GM06990 (cell line): ENCODE measurements at regions not wholly inside any gene's neighbourhood (a gene's known extent, or its start where the extent isn't known, plus 50 kb on each side); places are given as distances from the start of the nearest gene placed in this dataset.

Experiments used
- DNase-seq: peaks from one replicate; pipeline ENCODE4 v3.0.0-alpha.2; 2011; ENCODE audit not compliant: insufficient read length; ENCODE audit errors: extremely low read depth
- H3K27me3 ChIP-seq: replicated peaks from 2 replicates; pipeline ENCODE4 v1.6.0; 2011; ENCODE audit warnings: low read length; ENCODE audit not compliant: control insufficient read depth, insufficient read depth
- H3K36me3 ChIP-seq: 2 replicates; pipeline ENCODE4 v1.5.1; 2011; ENCODE audit warnings: low read length; ENCODE audit not compliant: control insufficient read depth, insufficient read depth
- H3K4me3 ChIP-seq: replicated peaks from 2 replicates; pipeline ENCODE4 v1.5.1; 2011; ENCODE audit warnings: low read depth, mild to moderate bottlenecking, control low read depth, low read length
- TF ChIP-seq, protein P1 (sequence below): IDR thresholded peaks from 2 replicates; pipeline ENCODE4 v1.5.1; 2011; ENCODE audit warnings: low read length, control low read depth, mild to moderate bottlenecking, inconsistent platforms; ENCODE audit not compliant: insufficient read depth, poor library complexity, severe bottlenecking

DNA sequence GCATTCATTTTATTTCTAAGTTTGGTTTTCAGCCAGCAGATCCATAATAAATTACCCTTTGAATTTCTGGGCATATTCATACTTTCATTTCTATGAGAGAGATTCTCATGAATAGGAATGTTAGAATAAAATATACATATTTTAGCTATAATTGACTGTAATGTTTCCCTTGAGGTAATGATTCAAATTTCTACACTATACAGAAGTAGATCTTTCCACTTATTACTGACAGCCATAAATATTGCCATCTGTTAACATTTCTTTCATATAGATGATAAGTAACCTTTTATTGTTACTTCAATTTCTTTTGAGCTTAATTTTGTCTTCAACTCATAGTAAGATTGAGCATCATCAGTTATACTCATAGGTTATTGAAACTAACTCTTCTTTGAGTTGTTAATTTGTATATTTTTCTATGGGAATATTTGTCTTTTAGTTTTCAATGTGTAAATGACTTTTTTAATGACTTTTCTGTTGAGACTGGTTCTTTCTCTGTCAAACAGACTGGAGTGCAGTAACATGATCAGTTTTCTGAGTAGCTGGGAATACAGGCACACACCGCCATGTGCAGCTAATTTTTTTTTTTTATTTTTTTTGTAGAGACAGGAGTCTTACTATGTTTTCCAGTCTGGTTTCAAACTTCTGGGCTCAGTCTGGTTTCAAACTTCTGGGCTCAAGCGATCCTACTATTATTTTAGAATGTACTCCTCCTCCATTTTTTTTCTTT is 991.6 kb downstream of the SLC6A15 start:
- DNase-seq, result no peak
- H3K4me3 ChIP-seq, result no peak overlapping the region
- no peaks in the 10 kb centered on the region for H3K27me3 ChIP-seq
- TF ChIP-seq, protein P1, sequence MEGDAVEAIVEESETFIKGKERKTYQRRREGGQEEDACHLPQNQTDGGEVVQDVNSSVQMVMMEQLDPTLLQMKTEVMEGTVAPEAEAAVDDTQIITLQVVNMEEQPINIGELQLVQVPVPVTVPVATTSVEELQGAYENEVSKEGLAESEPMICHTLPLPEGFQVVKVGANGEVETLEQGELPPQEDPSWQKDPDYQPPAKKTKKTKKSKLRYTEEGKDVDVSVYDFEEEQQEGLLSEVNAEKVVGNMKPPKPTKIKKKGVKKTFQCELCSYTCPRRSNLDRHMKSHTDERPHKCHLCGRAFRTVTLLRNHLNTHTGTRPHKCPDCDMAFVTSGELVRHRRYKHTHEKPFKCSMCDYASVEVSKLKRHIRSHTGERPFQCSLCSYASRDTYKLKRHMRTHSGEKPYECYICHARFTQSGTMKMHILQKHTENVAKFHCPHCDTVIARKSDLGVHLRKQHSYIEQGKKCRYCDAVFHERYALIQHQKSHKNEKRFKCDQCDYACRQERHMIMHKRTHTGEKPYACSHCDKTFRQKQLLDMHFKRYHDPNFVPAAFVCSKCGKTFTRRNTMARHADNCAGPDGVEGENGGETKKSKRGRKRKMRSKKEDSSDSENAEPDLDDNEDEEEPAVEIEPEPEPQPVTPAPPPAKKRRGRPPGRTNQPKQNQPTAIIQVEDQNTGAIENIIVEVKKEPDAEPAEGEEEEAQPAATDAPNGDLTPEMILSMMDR, result no peak
- no peaks in the 10 kb centered on the region for H3K36me3 ChIP-seq

GRCh38 chr12:83919081-83919480 is 993.5 kb downstream of the SLC6A15 start:
- Histone ChIP-seq H3K4me3 (no peak overlapping the region), H3K36me3 (no peaks in the 10 kb centered on the region), H3K27me3 (no peaks in the 10 kb centered on the region)
- TF ChIP-seq, protein P1, result no peak
- DNase-seq, result no peak

GRCh38 chr12:83904175-83904574 is 1008.4 kb downstream of the SLC6A15 start:
- Histone ChIP-seq H3K4me3 (no peak overlapping the region), H3K36me3 (no peaks in the 10 kb centered on the region), H3K27me3 (no peaks in the 10 kb centered on the region)
- TF ChIP-seq, protein P1, result no peak
- DNase-seq, result no peak

GRCh38 chr12:83896416-83896815 is 1016.2 kb downstream of the SLC6A15 start:
- Histone ChIP-seq H3K4me3 (no peak overlapping the region), H3K36me3 (no peaks in the 10 kb centered on the region), H3K27me3 (no peaks in the 10 kb centered on the region)
- TF ChIP-seq, protein P1, result no peak
- DNase-seq, result no peak

DNA sequence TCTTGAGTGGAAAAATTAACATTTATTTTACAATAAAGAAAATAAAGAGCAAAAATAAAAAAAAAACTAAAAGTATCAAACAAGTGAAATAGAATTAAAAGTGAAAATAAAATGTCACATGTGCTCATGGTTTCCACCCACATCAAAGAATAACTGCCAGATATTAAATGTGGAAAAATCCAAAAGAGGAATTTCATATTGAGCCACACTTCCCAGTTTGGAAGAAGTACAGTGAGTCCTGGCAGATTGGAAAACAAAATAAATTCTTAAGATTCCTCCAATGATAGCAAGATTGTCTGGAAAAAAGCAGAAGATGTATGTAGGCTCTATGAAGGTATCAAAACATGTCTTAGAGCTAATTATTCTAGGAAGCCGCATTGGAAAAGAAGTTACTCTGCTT is 1019.5 kb downstream of the SLC6A15 start:
- TF ChIP-seq, protein P1, result no peak
- Histone ChIP-seq H3K4me3 (no peak overlapping the region), H3K36me3 (no peaks in the 10 kb centered on the region), H3K27me3 (no peaks in the 10 kb centered on the region)
- DNase-seq, result no peak

DNA sequence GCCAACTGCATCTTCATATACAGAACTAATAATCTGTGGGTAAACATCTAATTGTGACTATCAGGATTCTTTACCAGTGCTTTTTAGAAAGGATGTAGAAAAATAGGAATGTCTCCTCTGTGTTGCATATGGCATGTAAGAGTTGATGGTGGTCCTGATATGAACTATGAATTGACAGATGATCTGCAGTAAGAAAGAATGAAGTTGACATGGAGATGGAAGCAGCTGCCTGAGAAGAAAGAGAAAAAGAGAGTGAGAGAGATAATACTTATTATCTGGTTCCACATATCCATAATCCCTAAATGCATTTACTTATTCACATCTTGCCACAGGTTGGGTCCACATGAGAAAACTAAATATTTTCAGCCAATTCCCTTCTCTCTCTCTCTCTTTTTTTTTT is 1022.9 kb downstream of the SLC6A15 start:
- no peak for DNase-seq
- H3K4me3 ChIP-seq, result no peak overlapping the region
- H3K27me3 ChIP-seq, result no peaks in the 10 kb centered on the region
- TF ChIP-seq, protein P1, result no peak
- H3K36me3 ChIP-seq, result no peaks in the 10 kb centered on the region
